Neural progenitor cell (in vitro differentiated cells): ENCODE measurements at regions not wholly inside any gene's neighbourhood (a gene's known extent, or its start where the extent isn't known, plus 50 kb on each side); places are given as distances from the start of the nearest gene placed in this dataset.
A peak's percentile ranks its signal among the peaks of the same experiment; 100 is the strongest.

Source experiments
- DNase-seq: peaks from one replicate; pipeline ENCODE4 v3.0.0-alpha.2; 2016; ENCODE audit warnings: low spot score
- H2AFZ ChIP-seq: fragments of 200-600 bp; sonication (generic); replicated peaks from 2 replicates; pipeline ENCODE4 v1.6.1; 2016; ENCODE audit warnings: antibody characterized with exemption
- H3F3A ChIP-seq: fragments of 200-600 bp; sonication (generic); 2 replicates; pipeline ENCODE4 v1.6.1; 2016; ENCODE audit warnings: antibody characterized with exemption, low read depth
- H3K27ac ChIP-seq: fragments of 200-600 bp; sonication (generic); 2 replicates; pipeline ENCODE4 v1.5.1; 2016; ENCODE audit warnings: mild to moderate bottlenecking
- H3K27me3 ChIP-seq: fragments of 200-600 bp; sonication (generic); 2 replicates; pipeline ENCODE4 v1.6.1; 2016; ENCODE audit warnings: mild to moderate bottlenecking, moderate library complexity
- H3K36me3 ChIP-seq: fragments of 200-600 bp; sonication (generic); 2 replicates; pipeline ENCODE4 v1.5.1; 2016
- H3K4me1 ChIP-seq: fragments of 200-600 bp; sonication (generic); 2 replicates; pipeline ENCODE4 v1.6.1; 2016; ENCODE audit warnings: mixed run types
- H3K4me2 ChIP-seq: fragments of 200-600 bp; sonication (generic); 2 replicates; pipeline ENCODE4 v1.6.1; 2016
- H3K4me3 ChIP-seq: fragments of 200-600 bp; sonication (generic); 2 replicates; pipeline ENCODE4 v1.5.1; 2016
- H3K79me2 ChIP-seq: fragments of 200-600 bp; sonication (generic); 2 replicates; pipeline ENCODE4 v1.6.1; 2016; ENCODE audit warnings: low read depth
- H3K9ac ChIP-seq: fragments of 200-600 bp; sonication (generic); 2 replicates; pipeline ENCODE4 v1.6.1; 2016
- H3K9me3 ChIP-seq: fragments of 200-600 bp; sonication (generic); 2 replicates; pipeline ENCODE4 v1.5.1; 2016; ENCODE audit warnings: low read depth
- H4K20me1 ChIP-seq: fragments of 200-600 bp; sonication (generic); 2 replicates; pipeline ENCODE4 v1.6.1; 2016; ENCODE audit warnings: low read depth
- H3K27ac Mint-ChIP-seq: 3 replicates; pipeline ENCODE4 v1.8.0; 2021; ENCODE audit warnings: mixed read lengths
- H3K27me3 Mint-ChIP-seq: 2 replicates; pipeline ENCODE4 v1.8.0; 2022; ENCODE audit warnings: low read depth, mild to moderate bottlenecking, inconsistent platforms, moderate library complexity, mixed read lengths; ENCODE audit not compliant: insufficient read depth
- H3K36me3 Mint-ChIP-seq: 3 replicates; pipeline ENCODE4 v1.8.0; 2021; ENCODE audit warnings: mixed read lengths
- H3K4me1 Mint-ChIP-seq: 3 replicates; pipeline ENCODE4 v1.8.0; 2021; ENCODE audit warnings: mixed read lengths
- H3K4me3 Mint-ChIP-seq: 3 replicates; pipeline ENCODE4 v1.8.0; 2021; ENCODE audit warnings: mild to moderate bottlenecking, moderate library complexity, mixed read lengths
- H3K9me3 Mint-ChIP-seq: 3 replicates; pipeline ENCODE4 v1.8.0; 2020; ENCODE audit warnings: mixed read lengths
- CTCF ChIP-seq: fragments of 200-600 bp; sonication (generic); IDR thresholded peaks from 2 replicates; pipeline ENCODE4 v1.5.1; 2017; ENCODE audit warnings: antibody characterized with exemption, mild to moderate bottlenecking
- EZH2 ChIP-seq: fragments of 200-600 bp; sonication (generic); IDR thresholded peaks from 2 replicates; pipeline ENCODE4 v1.6.1; 2017; ENCODE audit warnings: antibody characterized with exemption, mild to moderate bottlenecking, moderate library complexity
- EZH2phosphoT487 ChIP-seq: fragments of 200-600 bp; sonication (generic); IDR thresholded peaks from 2 replicates; pipeline ENCODE4 v1.6.1; 2017; ENCODE audit warnings: antibody characterized with exemption

DNA sequence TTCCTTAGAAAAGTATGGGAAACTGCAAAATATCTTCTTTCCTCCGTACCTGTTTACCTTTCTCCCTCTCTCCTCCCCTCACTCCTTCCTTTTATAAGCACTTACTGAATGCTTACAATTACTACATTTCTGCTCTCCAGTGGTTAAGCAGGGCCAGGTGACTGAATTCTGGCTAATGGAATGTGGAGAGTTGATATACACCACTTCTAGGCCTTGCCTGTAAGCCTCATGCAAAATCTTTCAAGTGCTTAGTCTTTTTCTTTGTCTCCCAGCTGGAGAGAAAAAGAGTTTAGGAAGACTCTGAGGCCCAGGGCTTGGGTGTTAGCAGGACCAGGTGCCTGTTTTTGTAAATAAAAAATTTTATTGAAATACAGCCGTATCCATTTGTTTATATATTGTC, 77.7 kb upstream of the CACNA1E start:
- no peak for DNase-seq
- Histone ChIP-seq H4K20me1 (no peaks in the 10 kb centered on the region), H3K27ac (no peak overlapping the region), H3K9me3 (no peaks in the 10 kb centered on the region), H3K4me2 (no peak overlapping the region), H3K36me3 (no peaks in the 10 kb centered on the region), H3K4me3 (no peak overlapping the region), H3K4me1 (peaks cover 9% of the 10 kb centered on the region), H3K79me2 (no peaks in the 10 kb centered on the region), H2AFZ (peak overlapping the region; percentile 74), H3K9ac (no peak overlapping the region), H3K27me3 (no peaks in the 10 kb centered on the region), H3F3A (no peaks in the 10 kb centered on the region)
- Mint-ChIP-seq H3K27ac (no peak overlapping the region), H3K4me3 (no peak overlapping the region), H3K9me3 (no peaks in the 10 kb centered on the region), H3K4me1 (peaks cover 4% of the 10 kb centered on the region), H3K36me3 (no peaks in the 10 kb centered on the region), H3K27me3 (peaks cover 5% of the 10 kb centered on the region)
- no peak for TF ChIP-seq EZH2phosphoT487
- TF ChIP-seq CTCF, result no peak
- TF ChIP-seq EZH2, result no peak

- H3K9me3 Mint-ChIP-seq, result peaks cover 1% of the 10 kb centered on the region
- no peak overlapping the region for H3K9ac ChIP-seq
These were observed 76.3 kb upstream of the CACNA1E start for GRCh38 chr1:181406989-181407388.

DNA sequence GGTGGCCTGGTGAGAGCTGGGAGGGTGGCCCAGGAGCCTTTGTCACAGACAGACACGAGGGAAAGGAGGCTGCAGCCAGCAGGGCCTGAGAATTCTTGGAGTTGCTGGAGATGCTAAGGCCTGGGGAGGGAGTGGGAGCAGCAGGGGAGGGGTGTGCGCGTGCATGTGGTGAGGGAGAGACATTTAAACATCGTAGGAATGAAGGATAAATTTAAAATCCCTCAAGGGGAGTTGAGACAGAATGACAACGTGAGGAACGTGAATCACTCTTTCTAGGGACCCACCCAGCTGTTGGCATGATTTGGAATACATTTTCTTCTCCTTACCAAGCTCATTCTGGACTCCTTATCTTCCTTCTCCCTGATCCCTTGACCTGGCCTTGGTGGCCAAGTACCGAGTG, 73.3 kb upstream of the CACNA1E start:
- Mint-ChIP-seq H3K27ac (no peak overlapping the region), H3K9me3 (peaks cover 2% of the 10 kb centered on the region), H3K4me1 (peaks cover 4% of the 10 kb centered on the region), H3K4me3 (no peak overlapping the region), H3K36me3 (no peaks in the 10 kb centered on the region), H3K27me3 (peaks cover 2% of the 10 kb centered on the region)
- Histone ChIP-seq H3K9ac (no peak overlapping the region), H3F3A (no peaks in the 10 kb centered on the region), H2AFZ (no peak overlapping the region), H3K79me2 (no peaks in the 10 kb centered on the region), H3K27ac (no peak overlapping the region), H3K9me3 (no peaks in the 10 kb centered on the region), H3K4me2 (no peak overlapping the region), H3K36me3 (no peaks in the 10 kb centered on the region), H3K27me3 (no peaks in the 10 kb centered on the region), H3K4me1 (peaks cover 9% of the 10 kb centered on the region), H3K4me3 (no peak overlapping the region), H4K20me1 (no peaks in the 10 kb centered on the region)
- DNase-seq, result no peak
- TF ChIP-seq EZH2phosphoT487, result no peak
- TF ChIP-seq EZH2, result no peak
- TF ChIP-seq CTCF, result no peak

More at GRCh38 chr1:181406989-181407388, 76.3 kb upstream of the CACNA1E start:
- Histone ChIP-seq H3F3A (no peaks in the 10 kb centered on the region), H3K4me1 (peaks cover 9% of the 10 kb centered on the region), H3K4me2 (no peak overlapping the region), H2AFZ (no peak overlapping the region), H3K4me3 (no peak overlapping the region), H3K79me2 (no peaks in the 10 kb centered on the region), H3K27ac (no peak overlapping the region), H3K36me3 (no peaks in the 10 kb centered on the region), H4K20me1 (no peaks in the 10 kb centered on the region), H3K27me3 (no peaks in the 10 kb centered on the region), H3K9me3 (no peaks in the 10 kb centered on the region)
- TF ChIP-seq EZH2, result no peak
- TF ChIP-seq EZH2phosphoT487, result no peak
- TF ChIP-seq CTCF, result no peak
- no peak overlapping the region for H3K4me3 Mint-ChIP-seq
- H3K36me3 Mint-ChIP-seq, result no peaks in the 10 kb centered on the region
- H3K27me3 Mint-ChIP-seq, result peaks cover 6% of the 10 kb centered on the region
- H3K4me1 Mint-ChIP-seq, result peaks cover 4% of the 10 kb centered on the region
- DNase-seq, result no peak
- H3K27ac Mint-ChIP-seq, result no peak overlapping the region
